ENCODE measurements at regions not wholly inside any gene's neighbourhood (a gene's known extent, or its start where the extent isn't known, plus 50 kb on each side); places are given as distances from the start of the nearest gene placed in this dataset.
"Not testable (repeated sequence)": the region's sequence is repeated elsewhere in the genome, so short reads cannot be mapped to it uniquely, and the experiment has no call there.

GRCh38 chr9:33734247-33734940 lies 61.0 kb upstream of the PRSS3 start:
- TF ChIP-seq POLR2A, EP300, CTCF, POLR2AphosphoS5 (IDR thresholded peaks at IDR 0.05): not testable (repeated sequence)

Data from stomach (tissue), 4 donors.